ENCODE measurements at regions not wholly inside any gene's neighbourhood (a gene's known extent, or its start where the extent isn't known, plus 50 kb on each side); places are given as distances from the start of the nearest gene placed in this dataset.

- no peak for TF ChIP-seq POLR2AphosphoS5 (IDR thresholded peaks at IDR 0.05; ENCODE audit: low read depth)
- TF ChIP-seq CTCF (IDR thresholded peaks at IDR 0.05; ENCODE audit: insufficient read depth, low read length) = no peak
- no peak for TF ChIP-seq REST (IDR thresholded peaks at IDR 0.05; ENCODE audit: insufficient replicate concordance, low read depth)
- TF ChIP-seq GABPA (IDR thresholded peaks at IDR 0.05; ENCODE audit: low read depth) = no peak
Observed at GRCh38 chr14:71179066-71179465, 271.8 kb downstream of the PCNX1 start.
